Activated CD8-positive, alpha-beta T cell treated with anti-CD3 and anti-CD28 coated beads for 36 hours (primary cell): ENCODE measurements at regions not wholly inside any gene's neighbourhood (a gene's known extent, or its start where the extent isn't known, plus 50 kb on each side); places are given as distances from the start of the nearest gene placed in this dataset.

Experiments
- ATAC-seq: fragments of 200-7000 bp; cut with Tn5 transposase; one replicate; pipeline ENCODE4 v1.10.0; 2021; ENCODE audit warnings: mild to moderate bottlenecking, moderate library complexity
- CTCF ChIA-PET: fragments of 350-600 bp; sonication (Branson Sonifier 250); formaldehyde crosslinking; loops from one replicate; lab custom pipeline; 2021; ENCODE audit warnings: antibody characterized with exemption; lab: Charles Lee
- POLR2A ChIA-PET: fragments of 350-600 bp; sonication (Branson Sonifier 250); formaldehyde crosslinking; loops from one replicate; lab custom pipeline; 2021; ENCODE audit warnings: antibody characterized with exemption; lab: Charles Lee
- DNase-seq: peaks from one replicate; pipeline ENCODE4 v3.0.0-alpha.2; 2020
- H3K27ac Mint-ChIP-seq: one replicate; pipeline ENCODE4 v1.8.0; 2021; ENCODE audit warnings: mild to moderate bottlenecking, mixed read lengths
- H3K27me3 Mint-ChIP-seq: one replicate; pipeline ENCODE4 v1.8.0; 2021; ENCODE audit warnings: mixed read lengths
- H3K36me3 Mint-ChIP-seq: one replicate; pipeline ENCODE4 v1.8.0; 2021; ENCODE audit warnings: low read depth, mixed read lengths
- H3K4me1 Mint-ChIP-seq: one replicate; pipeline ENCODE4 v1.8.0; 2021; ENCODE audit warnings: low read depth, mixed read lengths
- H3K4me3 Mint-ChIP-seq: one replicate; pipeline ENCODE4 v1.8.0; 2021; ENCODE audit warnings: mild to moderate bottlenecking, moderate library complexity, mixed read lengths
- H3K9me3 Mint-ChIP-seq: one replicate; pipeline ENCODE4 v1.8.0; 2021; ENCODE audit warnings: mixed read lengths
- CTCF ChIP-seq: fragments of 200-600 bp; IDR thresholded peaks from one replicate; pipeline ENCODE4 v1.8.0; 2022; ENCODE audit warnings: antibody characterized with exemption, mild to moderate bottlenecking
- intact Hi-C: fragments of 100-400 bp; cut with micrococcal nuclease; formaldehyde crosslinking; loops from one replicate; pipeline ENCODE4 v1.10.0; 2022

DNA sequence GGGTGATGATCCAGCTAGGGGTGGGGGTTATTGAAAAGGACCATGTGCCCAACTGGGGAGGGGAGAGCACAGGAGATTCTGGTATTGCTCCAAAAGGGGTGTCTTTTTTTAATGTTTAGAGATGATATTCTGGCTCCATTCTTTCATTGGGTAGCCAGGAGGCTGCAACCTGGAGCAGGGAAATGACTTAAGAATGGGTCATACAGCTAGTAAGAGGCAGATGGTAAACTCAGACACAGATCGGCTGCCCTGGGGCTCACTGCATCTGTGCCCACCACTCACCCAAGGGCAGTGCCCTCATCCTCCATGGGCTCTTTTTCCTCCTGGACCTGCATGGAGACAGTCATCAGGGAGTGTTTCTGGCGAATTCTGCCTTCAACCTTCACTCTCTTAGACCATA is 302.0 kb upstream of the PRDM1 start:
- TF ChIP-seq CTCF: no peak
- Mint-ChIP-seq H3K36me3 (no peaks in the 10 kb centered on the region), H3K9me3 (peaks cover 2% of the 10 kb centered on the region), H3K4me3 (no peak overlapping the region), H3K4me1 (peaks cover 23% of the 10 kb centered on the region), H3K27ac (no peak overlapping the region), H3K27me3 (no peaks in the 10 kb centered on the region)
- DNase-seq: no peak
- no peak for ATAC-seq
- CTCF ChIA-PET: interaction anchor here (0.8 to 1.0 kb wide), 2 partner anchors 9 to 17 kb away, joined by 3 read pairs; no protein-coding TSS in a partner anchor
- intact Hi-C loops: no loop called here
- POLR2A ChIA-PET: interaction anchor here (0.6 kb wide), 1 partner anchor 22 kb away, joined by 3 read pairs; no protein-coding TSS in a partner anchor

- no peak for TF ChIP-seq CTCF
- Mint-ChIP-seq H3K4me1 (peaks cover 27% of the 10 kb centered on the region), H3K27ac (no peak overlapping the region), H3K36me3 (no peaks in the 10 kb centered on the region), H3K27me3 (no peaks in the 10 kb centered on the region), H3K9me3 (peaks cover 2% of the 10 kb centered on the region), H3K4me3 (no peak overlapping the region)
- no peak for DNase-seq
- no peak for ATAC-seq
- ChIA-PET POLR2A (no interaction called here), CTCF (interaction anchor here (0.8 kb wide), 1 partner anchor 9 kb away, joined by 3 read pairs; no protein-coding TSS in a partner anchor)
- intact Hi-C loops: no loop called here
These were observed 302.7 kb upstream of the PRDM1 start for GRCh38 chr6:105783333-105783935.

DNA sequence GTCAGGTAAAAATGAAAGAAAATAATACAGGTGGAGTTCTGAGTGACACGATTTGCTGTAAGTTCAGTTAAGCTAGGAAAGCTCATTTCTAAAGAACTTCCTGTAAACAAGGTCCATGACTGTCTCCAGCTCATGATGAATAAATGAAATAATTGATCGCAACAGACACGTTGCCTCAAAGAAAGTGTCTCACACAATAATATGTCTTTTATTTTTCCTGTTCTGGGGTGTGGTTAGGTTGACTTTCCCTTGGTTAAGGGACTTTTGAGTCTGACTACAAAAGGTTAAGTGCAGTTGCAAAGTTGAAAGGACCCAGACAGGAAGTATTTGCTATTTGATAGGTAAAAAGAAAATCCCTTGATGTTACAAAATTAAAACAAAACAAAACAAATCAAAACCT is 304.2 kb upstream of the PRDM1 start:
- Mint-ChIP-seq H3K4me1 (peaks cover 21% of the 10 kb centered on the region), H3K9me3 (no peaks in the 10 kb centered on the region), H3K27me3 (no peaks in the 10 kb centered on the region), H3K27ac (no peak overlapping the region), H3K4me3 (no peak overlapping the region), H3K36me3 (no peaks in the 10 kb centered on the region)
- ChIA-PET POLR2A (interaction anchor here (0.6 kb wide), 1 partner anchor 20 kb away, joined by 3 read pairs; no protein-coding TSS in a partner anchor), CTCF (interaction anchor here (1.2 kb wide), 1 partner anchor 350 kb away, joined by 4 read pairs; no protein-coding TSS in a partner anchor)
- DNase-seq: no peak
- intact Hi-C loops: no loop called here
- no peak for TF ChIP-seq CTCF
- peak; percentile 71 for ATAC-seq

DNA sequence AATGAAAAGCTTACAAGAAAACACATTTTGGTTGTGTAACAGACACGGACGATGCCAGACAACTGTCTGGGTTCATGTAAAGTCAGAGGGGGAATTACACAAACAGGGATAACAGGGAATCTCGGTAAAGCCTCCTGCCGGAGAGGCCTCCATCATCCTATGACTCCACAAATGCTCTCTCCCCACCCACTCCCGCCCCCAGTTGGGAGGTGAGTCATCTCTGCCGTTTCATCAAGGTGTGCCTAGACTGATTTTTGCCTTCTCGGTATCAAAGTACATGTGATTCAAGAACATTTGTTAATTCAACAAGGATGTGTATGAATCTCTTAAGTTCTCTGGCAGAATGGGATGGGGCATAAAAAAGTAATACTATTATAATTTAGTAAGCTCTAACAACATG is 304.9 kb upstream of the PRDM1 start:
- H3K9me3 Mint-ChIP-seq: no peaks in the 10 kb centered on the region
- DNase-seq: peak; percentile 58
- peak; percentile 27 for ATAC-seq
- H3K4me1 Mint-ChIP-seq: peaks cover 21% of the 10 kb centered on the region
- no peaks in the 10 kb centered on the region for H3K36me3 Mint-ChIP-seq
- CTCF ChIA-PET: interaction anchor here (1.2 kb wide), 1 partner anchor 349 kb away, joined by 4 read pairs; no protein-coding TSS in a partner anchor
- no peaks in the 10 kb centered on the region for H3K27me3 Mint-ChIP-seq
- no peak for TF ChIP-seq CTCF
- H3K27ac Mint-ChIP-seq: no peak overlapping the region
- no peak overlapping the region for H3K4me3 Mint-ChIP-seq
- intact Hi-C loops: no loop called here
- POLR2A ChIA-PET: interaction anchor here (0.6 kb wide), 1 partner anchor 19 kb away, joined by 3 read pairs; no protein-coding TSS in a partner anchor

GRCh38 chr6:105780146-105780860 is 305.8 kb upstream of the PRDM1 start:
- ATAC-seq: no peak
- TF ChIP-seq CTCF: no peak
- intact Hi-C loops: no loop called here
- H3K36me3 Mint-ChIP-seq: no peaks in the 10 kb centered on the region
- H3K9me3 Mint-ChIP-seq: peaks cover 4% of the 10 kb centered on the region
- H3K4me3 Mint-ChIP-seq: no peak overlapping the region
- H3K27me3 Mint-ChIP-seq: no peaks in the 10 kb centered on the region
- H3K4me1 Mint-ChIP-seq: peaks cover 21% of the 10 kb centered on the region
- DNase-seq: no peak
- ChIA-PET POLR2A (no interaction called here), CTCF (no interaction called here)
- H3K27ac Mint-ChIP-seq: no peak overlapping the region
